ENCODE measurements at regions not wholly inside any gene's neighbourhood (a gene's known extent, or its start where the extent isn't known, plus 50 kb on each side); places are given as distances from the start of the nearest gene placed in this dataset.

- FAIRE-seq: no peak
- CTCF ChIA-PET (ENCODE audit: partially characterized antibody): interaction anchor here (1.0 to 5.9 kb wide), 8 partner anchors 10 to 179 kb away, joined by 3 to 39 read pairs (median 6); no protein-coding TSS in a partner anchor
- TF ChIP-seq BACH1 (IDR thresholded peaks at IDR 0.05; ENCODE audit: low read length): no peak
- no peak for TF ChIP-seq CBX8 (IDR thresholded peaks at IDR 0.05; ENCODE audit: borderline replicate concordance, low read depth, low read length)
- TF ChIP-seq RNF2 (IDR thresholded peaks at IDR 0.05; ENCODE audit: borderline replicate concordance, low read depth, low read length, missing control alignments, poor library complexity, severe bottlenecking): no peak
- TF ChIP-seq HDAC6 (IDR thresholded peaks at IDR 0.05; ENCODE audit: low read depth, low read length): no peak
- no peak for TF ChIP-seq RAD21 (IDR thresholded peaks at IDR 0.05 in 1 of 2, conservative IDR thresholded peaks at IDR 0.05 in 1 of 2; ENCODE audit: low read depth in 2 of 2, low read length in 2 of 2)
- TF ChIP-seq ZNF274 (IDR thresholded peaks at IDR 0.05; ENCODE audit: borderline replicate concordance, extremely low read depth, low read length): no peak
- TF ChIP-seq TEAD4 (IDR thresholded peaks at IDR 0.05; ENCODE audit: low read depth, low read length): no peak
- no peak for TF ChIP-seq GTF2F1 (IDR thresholded peaks at IDR 0.05; ENCODE audit: borderline replicate concordance, low read depth, low read length)
- no peak for TF ChIP-seq NANOG (IDR thresholded peaks at IDR 0.05; ENCODE audit: insufficient read depth, low read depth, low read length, poor library complexity, severe bottlenecking)
- TF ChIP-seq NRF1 (IDR thresholded peaks at IDR 0.05; ENCODE audit: low read depth, low read length): no peak
- no peak for TF ChIP-seq TAF1 (IDR thresholded peaks at IDR 0.05; ENCODE audit: low read depth, low read length)
- TF ChIP-seq EZH2 (IDR thresholded peaks at IDR 0.05; ENCODE audit: low read depth, low read length, severe bottlenecking): no peak
- TF ChIP-seq SIRT6 (IDR thresholded peaks at IDR 0.05; ENCODE audit: low read length): no peak
- no peak for TF ChIP-seq SP2 (IDR thresholded peaks at IDR 0.05; ENCODE audit: low read length)
- no peak for TF ChIP-seq RFX5 (IDR thresholded peaks at IDR 0.05; ENCODE audit: borderline replicate concordance, low read depth, low read length)
These were observed 423.5 kb upstream of the OR4E1 start for GRCh38 chr14:22097072-22097471.

More at GRCh38 chr14:22097072-22097471, 423.5 kb upstream of the OR4E1 start:
- no peaks in the 10 kb centered on the region for H3K9me3 ChIP-seq (ENCODE audit: insufficient read depth in 2 of 2, low read depth in 1 of 2, low read length in 1 of 2)
- 82% methylated on average over 5 of the region's 5 CpGs; no CpG with 5 or more reads in 1 of the 2 experiments for WGBS, 2 experiments (ENCODE audit: extremely low coverage in 1 of 2, insufficient coverage in 1 of 2, insufficient read length in 1 of 2, insufficient replicate concordance in 2 of 2, low coverage in 1 of 2, low lambda C conversion rate in 2 of 2, missing lambda C conversion rate in 1 of 2)
- POLR2A ChIA-PET (ENCODE audit: partially characterized antibody): no interaction called here
- H3K36me3 ChIP-seq (ENCODE audit: control insufficient read depth in 2 of 4, insufficient read depth in 4 of 4, low read length in 3 of 4): no peaks in the 10 kb centered on the region
- H3K18ac ChIP-seq (ENCODE audit: extremely low read depth, low read length): no peak overlapping the region
- H3K4me2 ChIP-seq (ENCODE audit: insufficient read depth in 1 of 2, low read depth in 2 of 2, low read length in 2 of 2): no peak overlapping the region
- no peak overlapping the region for H3K4me3 ChIP-seq (ENCODE audit: extremely low read depth in 1 of 4, insufficient read depth in 2 of 4, low read depth in 3 of 4, low read length in 4 of 4)
- no peaks in the 10 kb centered on the region for H3K79me2 ChIP-seq (ENCODE audit: control insufficient read depth in 1 of 2, insufficient read depth in 2 of 2, low read length in 2 of 2)
- H2BK20ac ChIP-seq (ENCODE audit: low read length): no peak overlapping the region
- H2BK5ac ChIP-seq (ENCODE audit: low read depth, low read length): no peak overlapping the region
- H4K8ac ChIP-seq (ENCODE audit: extremely low read depth, insufficient read depth, low read length): no peak overlapping the region
- no peaks in the 10 kb centered on the region for H4K20me1 ChIP-seq (replicated peaks in 1 of 2; ENCODE audit: control insufficient read depth in 1 of 2, insufficient read depth in 2 of 2, low read length in 2 of 2)
- DNase-seq (ENCODE audit: low read depth in 1 of 2, low spot score in 2 of 2): no peak
- H3K9ac ChIP-seq (replicated peaks in 1 of 4; ENCODE audit: extremely low read depth in 1 of 4, low read depth in 3 of 4, low read length in 3 of 4): no peak overlapping the region
- H3K4ac ChIP-seq (replicated peaks; ENCODE audit: insufficient read length, low read depth, low read length): no peak overlapping the region
- no peak overlapping the region for H4K5ac ChIP-seq (ENCODE audit: insufficient read length, low read depth, low read length)
- H3K14ac ChIP-seq (ENCODE audit: insufficient read length): no peak overlapping the region
- no peaks in the 10 kb centered on the region for H3K79me1 ChIP-seq (ENCODE audit: low read depth, low read length)
- H2BK12ac ChIP-seq (ENCODE audit: low read depth, low read length): no peak overlapping the region
- H3K56ac ChIP-seq (replicated peaks; ENCODE audit: insufficient read length, low read depth, low read length): no peak overlapping the region
- no peak overlapping the region for H4K91ac ChIP-seq (replicated peaks; ENCODE audit: insufficient read length, low read length)
- no peak overlapping the region for H2BK120ac ChIP-seq (replicated peaks; ENCODE audit: low read depth, low read length)
- H3K27me3 ChIP-seq (replicated peaks in 1 of 4; ENCODE audit: control insufficient read depth in 3 of 4, extremely low read depth in 1 of 4, insufficient read depth in 3 of 4, low read length in 3 of 4): 0 out of 7 replicates have a peak, but pooled peaks cover 0 to 2% (median 0%) of the 10 kb centered on the region in 4 experiments
- no peak overlapping the region for H2AK5ac ChIP-seq (ENCODE audit: low read depth, low read length)
- H3K23me2 ChIP-seq (ENCODE audit: low read depth, low read length): no peaks in the 10 kb centered on the region
- no peak overlapping the region for H2BK15ac ChIP-seq (ENCODE audit: low read length)
- no peak overlapping the region for H2AFZ ChIP-seq (ENCODE audit: low read length)
- H3K27ac ChIP-seq (ENCODE audit: low read depth, low read length): no peak overlapping the region
- H3K4me1 ChIP-seq (replicated peaks in 1 of 4; ENCODE audit: control insufficient read depth in 3 of 4, insufficient read depth in 4 of 4, low read length in 3 of 4): peaks cover 0 to 4% (median 0%) of the 10 kb centered on the region in 4 experiments; a peak in 1 of 7 replicates
- no peak overlapping the region for H3K23ac ChIP-seq (ENCODE audit: insufficient read length)
